ENCODE measurements at regions not wholly inside any gene's neighbourhood (a gene's known extent, or its start where the extent isn't known, plus 50 kb on each side); places are given as distances from the start of the nearest gene placed in this dataset.
"Not testable (repeated sequence)": the region's sequence is repeated elsewhere in the genome, so short reads cannot be mapped to it uniquely, and the experiment has no call there.

DNA sequence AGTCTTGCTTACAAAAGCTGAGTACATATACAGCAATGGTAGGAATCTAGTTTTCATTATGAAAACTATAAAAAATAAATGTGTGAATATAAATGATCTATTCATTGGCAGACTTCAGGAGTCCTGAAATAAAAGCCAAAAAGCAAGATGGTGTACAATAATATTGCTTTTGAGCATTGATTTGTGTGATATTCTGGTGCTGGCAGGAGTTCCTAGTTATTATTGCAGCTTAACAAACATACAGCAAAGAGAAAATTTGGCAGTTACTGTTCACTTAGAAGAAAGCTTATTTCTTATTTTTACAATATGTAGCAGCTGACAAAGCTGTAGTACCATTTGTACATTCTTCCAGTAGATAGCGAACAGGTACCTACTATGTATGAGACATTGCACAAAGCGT is 1518.9 kb upstream of the TENM4 start:
- DNase-seq (ENCODE audit: low read depth, low spot score) = no peak

DNA sequence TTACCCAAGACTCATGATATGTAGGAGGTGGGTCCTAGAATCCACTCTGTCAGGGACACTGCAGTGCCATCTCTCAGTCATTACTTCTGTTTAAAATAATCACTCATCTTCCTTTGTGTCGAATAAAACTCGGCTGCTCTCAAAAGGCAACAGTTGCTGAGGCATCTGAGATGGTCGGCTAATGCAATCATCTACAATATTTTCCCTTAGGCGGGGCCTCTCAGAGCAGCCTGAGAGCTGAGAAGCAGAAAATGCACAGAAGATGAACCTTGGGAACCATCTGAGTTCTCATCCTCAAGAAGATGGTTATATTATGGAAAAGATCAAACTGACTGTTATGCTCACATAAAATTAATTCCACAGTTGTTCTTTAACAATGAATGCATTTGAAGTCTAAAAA is 1518.2 kb upstream of the TENM4 start:
- no peak for DNase-seq (ENCODE audit: low read depth, low spot score)

- no peak for DNase-seq (ENCODE audit: low read depth, low spot score)
Measured at GRCh38 chr11:80958361-80958760, 1517.5 kb upstream of the TENM4 start.

- no peak for DNase-seq (ENCODE audit: low read depth, low spot score)
Measured at GRCh38 chr11:80955588-80955987, 1514.8 kb upstream of the TENM4 start.

- DNase-seq (ENCODE audit: low read depth, low spot score) = no peak
Measured at GRCh38 chr11:80948781-80949180, 1508.0 kb upstream of the TENM4 start.

DNA sequence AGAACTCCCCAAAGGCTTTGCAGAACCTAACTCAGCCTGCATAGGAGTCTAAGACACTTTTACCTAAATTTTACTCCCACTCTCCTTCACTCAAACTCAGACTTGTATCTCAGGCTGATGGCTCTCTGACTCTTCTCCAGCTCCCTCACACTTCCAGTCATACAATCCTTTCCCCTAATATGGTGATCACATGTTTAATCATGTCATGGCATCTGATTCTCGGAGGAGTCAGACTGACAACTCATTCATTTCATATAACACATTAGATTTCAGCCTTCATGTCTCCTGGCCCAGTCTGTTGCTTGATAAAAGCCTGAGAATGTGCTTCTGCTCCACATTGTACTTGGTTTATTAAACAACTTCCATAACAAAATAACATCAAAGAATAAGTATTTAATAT is 1503.9 kb upstream of the TENM4 start:
- no peak for DNase-seq (ENCODE audit: low read depth, low spot score)

DNA sequence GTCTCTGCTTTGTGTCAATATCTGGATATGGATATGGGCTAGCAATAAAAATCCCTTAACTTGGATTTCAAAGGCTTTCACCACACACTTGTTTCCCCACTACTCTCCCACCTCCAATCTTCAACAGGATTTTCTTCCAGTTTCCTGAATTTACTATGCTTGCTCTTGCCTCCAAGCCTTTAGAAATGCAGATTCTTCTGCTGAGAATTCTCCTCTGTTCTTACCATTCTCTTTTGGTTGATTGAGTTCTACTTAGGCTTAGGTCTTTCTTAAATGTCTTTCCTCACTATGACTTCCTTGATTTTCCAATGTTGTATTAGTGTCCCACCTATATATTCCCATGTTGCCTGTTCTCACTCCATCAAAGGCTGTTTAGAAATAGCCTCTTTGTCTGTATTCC is 1502.4 kb upstream of the TENM4 start:
- no peak for DNase-seq (ENCODE audit: low read depth, low spot score)

- no peak for DNase-seq (ENCODE audit: low read depth, low spot score)
Measured at GRCh38 chr11:80937842-80938241, 1497.0 kb upstream of the TENM4 start.

DNA sequence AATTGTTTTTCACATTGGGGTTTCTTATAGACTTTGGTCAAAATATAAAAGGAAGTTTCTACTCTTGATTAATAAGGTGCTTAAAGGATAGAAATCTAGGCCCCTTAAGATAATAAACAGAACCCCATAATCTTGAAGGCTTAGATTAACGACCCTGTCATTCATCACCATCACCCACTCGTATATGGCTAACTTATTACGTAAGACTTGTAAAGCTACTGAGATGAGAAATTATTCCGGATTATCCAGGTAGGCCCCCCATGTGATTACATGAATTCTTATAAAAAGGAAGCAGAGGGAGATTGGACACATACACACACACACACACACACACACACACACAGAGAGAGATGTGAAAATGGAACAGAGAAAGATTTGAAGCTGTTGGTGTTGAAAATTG is 1489.2 kb upstream of the TENM4 start:
- no peak for DNase-seq (ENCODE audit: low read depth, low spot score)

DNA sequence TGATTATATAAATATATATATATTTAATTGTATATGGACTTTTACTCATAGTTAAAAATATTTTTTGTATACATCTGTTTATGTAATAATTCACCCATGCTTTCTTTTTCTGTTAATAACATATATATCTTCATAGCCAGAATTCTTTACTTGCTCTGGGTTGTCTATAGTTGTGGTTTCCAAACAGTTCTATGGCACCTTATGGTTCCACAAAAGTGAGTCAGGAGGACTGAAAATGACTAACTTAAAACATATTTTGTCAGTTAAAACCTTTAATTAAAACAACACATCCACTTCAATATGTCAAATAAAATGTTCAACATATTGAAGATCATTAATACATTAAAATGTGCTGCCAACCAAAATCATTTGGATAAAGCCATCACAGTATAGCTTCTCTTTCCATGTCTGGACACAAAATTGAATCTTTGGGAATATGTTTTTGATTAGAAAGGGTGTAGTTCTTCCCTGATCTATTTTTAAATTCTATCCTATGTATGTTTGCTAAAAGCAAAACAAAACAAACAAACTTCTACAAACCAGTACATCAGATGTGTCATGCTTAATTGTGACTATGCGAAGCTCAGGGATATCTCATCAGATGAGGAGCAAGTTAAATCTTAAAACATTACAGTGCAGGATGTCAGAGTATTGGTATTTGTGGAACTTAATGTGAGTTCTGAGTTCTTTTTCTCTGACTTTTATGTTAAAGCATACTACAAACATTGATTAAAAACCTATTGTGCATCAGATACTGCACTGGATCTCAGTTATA is 1488.4 kb upstream of the TENM4 start:
- DNase-seq (ENCODE audit: low read depth, low spot score) = no peak

DNA sequence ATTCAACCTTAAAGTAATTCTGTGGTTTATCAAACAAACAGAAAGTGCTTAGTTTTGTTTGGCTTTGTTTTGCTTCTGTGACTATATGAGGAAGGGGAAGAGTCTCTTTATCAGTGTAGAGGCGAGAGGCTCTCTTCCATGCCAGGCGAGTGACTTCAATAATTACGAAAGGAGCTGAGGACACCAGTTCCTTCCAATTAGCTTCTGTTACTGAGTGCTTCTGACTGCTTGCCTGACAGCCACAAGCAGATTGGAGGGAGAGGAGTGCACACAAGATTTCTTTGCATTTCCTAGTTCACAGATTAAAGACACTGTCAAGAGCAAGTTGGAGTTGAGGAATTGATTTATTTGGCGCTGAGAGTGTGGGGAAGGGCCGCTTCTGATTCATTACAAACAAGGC is 1484.5 kb upstream of the TENM4 start:
- no peak for DNase-seq (ENCODE audit: low read depth, low spot score)

DNA sequence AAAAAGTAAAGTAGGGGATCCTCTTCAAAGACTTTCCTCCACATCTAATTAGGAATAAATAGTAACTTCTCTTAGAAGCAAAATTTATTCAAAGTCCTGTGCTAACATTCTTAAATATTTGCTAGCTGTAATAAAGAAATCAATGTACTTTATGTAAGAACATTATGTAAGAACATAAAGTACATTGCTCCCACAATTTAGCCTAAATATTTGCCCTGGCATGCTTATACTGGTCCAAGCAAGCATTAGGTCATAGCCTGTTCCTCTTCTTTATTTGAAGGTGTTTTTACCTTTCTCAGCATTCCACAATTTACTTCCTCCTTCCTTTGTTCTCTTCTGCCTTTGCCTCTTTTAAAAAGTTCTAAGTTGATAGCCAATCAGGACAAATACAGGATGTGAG is 1480.5 kb upstream of the TENM4 start:
- not testable (repeated sequence) for DNase-seq (ENCODE audit: low read depth, low spot score)

DNA sequence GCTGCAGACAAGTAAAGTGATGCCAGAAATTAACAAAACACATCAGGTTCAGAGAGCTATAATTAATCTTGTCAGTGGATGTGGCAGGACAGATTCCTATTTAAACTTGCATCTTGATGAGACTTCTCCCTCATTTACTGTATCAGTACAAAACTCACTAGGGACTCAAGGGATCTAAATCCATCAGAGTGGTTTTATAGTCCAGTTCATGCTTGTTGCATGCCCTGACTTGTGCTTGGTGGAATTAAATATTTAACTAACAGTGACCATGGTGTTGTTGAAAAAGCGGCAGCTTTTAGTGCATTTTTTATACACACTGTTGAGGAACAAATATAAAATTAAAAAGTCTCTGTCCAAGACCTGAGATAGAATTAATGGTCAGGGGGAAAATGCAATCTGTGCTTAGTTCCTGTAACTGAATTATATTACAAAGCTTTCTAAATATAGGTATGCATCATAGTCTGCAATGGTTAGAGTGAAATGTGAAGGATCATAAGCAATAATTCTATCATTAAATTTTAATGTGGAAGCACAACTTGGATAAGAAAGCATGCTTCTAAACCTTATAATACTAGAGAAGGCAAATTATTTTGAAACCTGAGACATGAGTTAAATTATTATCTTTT is 1475.5 kb upstream of the TENM4 start:
- DNase-seq (ENCODE audit: low read depth, low spot score) = no peak

GRCh38 chr11:80914311-80914710 is 1473.5 kb upstream of the TENM4 start:
- DNase-seq (ENCODE audit: low read depth, low spot score) = no peak

GRCh38 chr11:80911666-80912065 is 1470.8 kb upstream of the TENM4 start:
- no peak for DNase-seq (ENCODE audit: low read depth, low spot score)

- no peak for DNase-seq (ENCODE audit: low read depth, low spot score)
Measured at GRCh38 chr11:80900265-80900664, 1459.4 kb upstream of the TENM4 start.

DNA sequence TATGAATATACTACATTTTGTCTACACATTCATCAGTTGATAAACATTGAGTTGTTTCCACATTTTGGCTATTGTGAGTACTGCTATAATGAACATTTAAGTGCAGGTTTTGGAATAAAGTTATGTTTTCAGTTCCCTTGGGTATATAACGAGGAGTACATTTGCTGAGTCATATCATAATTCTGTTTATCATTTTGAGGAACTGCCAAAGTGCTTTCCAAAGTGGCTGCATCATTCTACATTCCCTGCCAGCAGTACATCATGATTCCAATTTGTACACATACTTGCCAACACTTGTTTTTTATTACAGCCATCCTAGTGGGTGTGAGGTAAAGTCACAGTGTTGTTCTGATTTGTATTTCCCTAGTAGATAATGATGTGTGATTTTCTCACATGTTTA is 1458.6 kb upstream of the TENM4 start:
- DNase-seq (ENCODE audit: low read depth, low spot score) = no peak

DNA sequence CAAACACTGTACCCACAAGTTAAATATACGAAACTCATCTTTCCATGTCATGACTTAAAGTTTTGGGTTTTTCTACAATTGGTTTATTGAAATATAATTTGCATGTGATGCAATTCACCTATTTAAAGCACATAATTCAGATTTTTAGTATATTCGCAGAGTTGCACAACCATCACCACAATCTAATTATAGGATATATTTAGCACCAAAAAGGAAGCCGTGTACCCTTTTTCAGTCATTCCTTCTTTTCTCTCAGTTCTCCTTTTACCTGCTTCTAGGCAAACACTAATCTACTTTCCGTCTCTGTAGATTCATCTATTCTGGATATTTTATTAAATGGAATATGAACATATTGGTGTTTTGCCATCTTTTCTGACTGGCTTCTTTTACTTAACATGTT is 1458.1 kb upstream of the TENM4 start:
- DNase-seq (ENCODE audit: low read depth, low spot score) = no peak

GRCh38 chr11:80886684-80887083 is 1445.9 kb upstream of the TENM4 start:
- no peak for DNase-seq (ENCODE audit: low read depth, low spot score)

GRCh38 chr11:80873310-80873999 is 1432.6 kb upstream of the TENM4 start:
- no peak for DNase-seq (ENCODE audit: low read depth, low spot score)

GRCh38 chr11:80872116-80872728 is 1431.4 kb upstream of the TENM4 start:
- DNase-seq (ENCODE audit: low read depth, low spot score) = no peak

DNA sequence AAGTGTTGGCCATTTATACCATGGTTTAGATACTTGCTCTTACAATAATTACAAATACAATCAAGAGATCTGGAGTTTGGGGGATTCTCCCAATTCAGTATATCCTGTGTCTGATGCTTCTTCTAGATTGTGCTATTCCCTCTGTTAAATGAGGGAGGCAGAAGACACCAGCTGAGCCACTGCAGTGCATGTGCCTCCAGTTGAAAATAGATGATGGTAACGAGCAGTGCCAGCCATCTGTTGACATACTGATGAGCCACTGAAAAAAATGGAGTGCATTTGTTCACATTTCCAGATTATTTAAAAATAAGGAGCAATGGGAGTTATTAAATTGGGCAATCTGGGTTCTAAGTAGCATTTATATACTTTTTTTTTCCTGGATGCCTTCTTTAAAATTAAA is 1428.0 kb upstream of the TENM4 start:
- DNase-seq (ENCODE audit: low read depth, low spot score) = no peak

- no peak for DNase-seq (ENCODE audit: low read depth, low spot score)
Measured at GRCh38 chr11:80862011-80862410, 1421.2 kb upstream of the TENM4 start.
